ENCODE measurements at regions not wholly inside any gene's neighbourhood (a gene's known extent, or its start where the extent isn't known, plus 50 kb on each side); places are given as distances from the start of the nearest gene placed in this dataset.

DNA sequence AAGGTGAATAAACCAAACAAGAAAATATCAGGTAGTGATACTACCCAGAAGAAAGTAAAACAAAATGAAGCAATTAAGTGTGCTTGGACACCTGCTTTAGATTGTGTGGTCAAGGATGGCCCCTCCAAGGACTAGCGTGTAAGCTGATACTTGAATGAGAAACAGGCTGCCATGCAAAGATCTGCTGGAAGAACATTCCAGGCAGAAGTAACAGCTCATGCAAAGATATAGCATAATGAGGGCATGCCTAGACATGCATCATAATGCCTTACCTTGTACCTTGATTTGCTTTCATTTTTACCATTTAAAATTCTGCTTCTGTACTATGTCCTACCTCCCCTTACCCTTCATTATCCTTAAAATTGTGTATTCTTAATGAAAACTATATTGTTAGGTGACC is 74.8 kb upstream of the HDAC9 start:
- no peak for DNase-seq

DNA sequence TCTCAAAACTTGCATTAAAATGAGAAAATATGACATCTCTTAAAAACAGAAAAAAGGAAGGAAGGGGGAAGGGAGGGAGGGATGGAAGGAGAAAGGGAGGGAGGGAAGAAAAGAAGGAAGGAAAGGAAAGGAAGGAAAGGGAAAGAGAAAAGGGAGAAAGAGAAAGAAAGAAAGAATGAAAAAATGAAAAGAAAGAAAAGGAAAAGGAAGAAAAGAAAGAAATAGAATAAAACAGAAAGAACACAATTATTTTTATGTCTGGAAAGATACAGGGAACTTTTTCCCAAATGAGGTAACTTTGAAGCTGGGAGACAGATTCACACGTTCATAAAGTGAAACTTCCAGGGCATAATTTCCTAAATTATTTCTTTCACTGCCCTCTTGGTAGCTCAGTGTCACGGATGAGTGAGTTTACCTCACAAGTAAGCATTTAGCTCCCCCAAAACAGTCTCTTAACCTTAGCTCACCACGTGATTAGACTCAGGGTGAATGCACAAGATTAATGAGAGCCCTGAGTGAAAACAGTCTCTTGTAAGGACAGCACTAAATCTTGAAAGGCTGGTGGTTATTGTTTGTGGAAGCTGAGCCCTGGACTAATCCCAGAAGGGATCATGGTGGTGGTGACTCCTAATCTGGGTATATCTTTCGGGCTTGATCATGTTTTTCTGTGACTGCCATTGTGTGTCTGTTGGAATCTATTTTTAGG is 74.1 kb upstream of the HDAC9 start:
- no peak for DNase-seq

DNA sequence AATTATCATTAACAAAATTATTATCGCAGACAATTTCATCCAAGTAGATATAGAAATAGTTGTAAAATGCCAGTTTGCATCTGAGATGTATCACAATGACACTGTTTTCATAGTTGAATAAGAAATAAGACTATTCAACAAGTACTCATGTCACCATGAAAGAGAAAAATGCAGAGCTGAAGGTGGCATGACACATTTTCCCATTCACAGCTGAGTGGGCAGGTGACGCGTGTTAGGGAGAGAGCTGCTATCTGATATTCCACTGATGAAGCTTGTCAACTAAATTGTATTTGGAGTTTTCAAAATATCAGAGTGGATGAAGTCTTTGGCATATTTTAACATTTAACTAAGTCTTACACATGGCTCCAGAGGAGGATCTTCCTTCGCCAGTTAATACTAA is 70.3 kb upstream of the HDAC9 start:
- no peak for DNase-seq

DNA sequence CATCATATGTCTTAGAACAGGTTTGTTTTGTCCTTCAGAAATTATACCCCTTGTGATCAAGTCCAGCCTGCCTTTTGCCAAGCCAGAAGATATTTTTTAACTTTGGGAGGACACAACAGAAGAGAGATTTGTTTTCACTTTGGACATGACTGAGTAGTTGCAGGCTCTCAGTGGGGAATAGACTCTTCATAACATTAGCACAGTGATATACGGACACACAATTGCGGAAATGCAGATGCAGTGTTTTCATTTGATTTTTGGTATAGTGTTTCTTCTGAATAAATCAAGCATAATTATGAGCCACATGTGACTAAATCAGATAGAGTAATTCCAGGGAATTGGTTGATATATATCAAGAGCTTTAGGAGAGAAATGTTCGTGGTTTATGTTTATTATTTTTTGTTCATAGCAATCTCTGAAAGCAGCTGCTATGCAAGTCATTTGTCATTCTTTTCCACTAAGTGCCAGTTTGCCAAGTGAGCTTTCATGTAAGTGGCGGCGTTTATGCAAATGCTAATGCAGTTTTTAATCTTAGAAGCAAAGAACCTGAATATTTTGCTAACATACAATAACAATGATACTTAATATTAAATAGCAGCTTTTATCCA is 69.6 kb upstream of the HDAC9 start:
- DNase-seq = no peak

DNA sequence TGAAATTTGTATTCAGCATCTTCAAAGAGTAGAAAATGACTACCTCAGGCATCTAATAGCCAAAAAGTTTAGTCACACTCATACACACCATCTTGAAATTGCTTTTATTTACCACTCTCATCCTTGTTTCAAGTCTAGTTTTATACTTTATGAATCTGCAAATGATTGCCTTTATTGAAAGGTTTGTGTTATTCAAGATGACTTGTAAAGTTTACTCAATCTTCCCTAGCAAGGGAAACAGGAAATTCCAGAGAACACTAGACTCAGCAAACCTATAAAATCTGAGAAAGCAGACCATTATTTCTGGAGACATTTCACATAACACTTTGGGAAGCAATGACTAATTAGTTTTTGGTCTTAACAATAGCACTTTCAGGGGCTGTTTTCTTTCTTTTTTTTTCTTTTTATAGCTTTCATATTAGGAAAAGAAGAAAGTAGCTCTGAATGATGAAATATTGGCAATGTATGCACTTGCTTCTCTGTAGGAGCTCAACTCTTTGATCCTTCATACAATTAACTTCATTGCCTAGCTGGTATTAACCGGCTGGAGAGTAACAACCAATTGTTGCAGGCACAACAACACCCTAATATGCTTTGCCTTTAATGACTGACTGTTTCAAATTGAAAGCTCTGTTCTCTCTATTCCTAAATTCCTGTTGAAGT is 68.9 kb upstream of the HDAC9 start:
- DNase-seq = no peak

DNA sequence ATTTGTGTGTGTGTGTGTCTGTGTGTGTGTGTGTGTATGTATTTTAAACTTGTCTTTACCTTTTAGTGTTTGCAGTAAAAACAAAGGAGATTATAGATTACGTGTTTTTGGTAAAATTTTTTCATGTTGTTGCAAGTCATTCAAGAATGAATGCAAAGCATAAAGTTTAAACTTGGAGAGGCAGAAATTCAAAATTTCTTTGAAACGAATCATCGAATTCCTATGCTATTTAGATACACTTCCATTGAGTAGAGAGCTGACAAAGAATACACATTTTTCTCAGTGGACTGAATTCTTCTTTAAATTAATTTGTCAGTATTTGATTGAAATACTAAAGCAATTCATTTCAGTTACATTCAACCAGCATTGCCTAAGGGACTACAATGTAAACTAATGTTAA is 66.0 kb upstream of the HDAC9 start:
- DNase-seq = no peak

DNA sequence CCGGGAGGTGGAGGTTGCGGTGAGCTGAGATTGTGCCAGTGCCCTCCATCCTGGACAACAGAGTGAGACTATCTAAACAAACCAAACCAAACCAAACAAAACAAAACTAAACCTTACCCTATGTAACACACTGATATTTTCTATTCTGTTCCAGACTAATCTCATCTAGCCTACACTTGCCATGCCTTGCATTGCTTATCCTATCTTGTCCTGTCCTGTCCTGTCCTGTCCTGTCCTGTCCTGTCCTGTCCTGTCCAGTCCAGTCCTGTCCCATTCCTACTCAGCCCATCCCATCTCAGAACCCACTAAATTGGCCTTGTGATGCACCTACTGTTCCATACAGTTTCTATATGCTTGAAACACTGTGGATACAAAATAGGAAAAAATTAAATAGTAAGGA is 64.7 kb upstream of the HDAC9 start:
- no peak for DNase-seq

DNA sequence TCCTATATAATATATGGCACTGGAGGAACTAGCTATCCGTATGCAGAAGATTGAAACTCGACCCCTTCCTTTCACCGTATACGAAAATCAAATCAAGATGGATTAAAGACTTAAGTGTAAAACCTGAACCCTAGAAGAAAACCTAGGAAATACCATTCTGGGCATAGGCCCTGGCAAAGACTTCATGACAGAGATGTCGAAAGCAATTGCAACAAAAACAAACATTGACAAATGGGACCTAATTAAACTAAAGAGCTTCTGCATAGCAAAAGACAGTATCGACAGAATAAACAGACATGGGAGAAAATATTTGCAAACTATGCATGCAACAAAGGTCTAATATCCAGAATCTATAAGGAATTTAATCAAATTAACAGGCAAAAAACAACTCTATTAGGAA is 61.4 kb upstream of the HDAC9 start:
- DNase-seq = no peak

DNA sequence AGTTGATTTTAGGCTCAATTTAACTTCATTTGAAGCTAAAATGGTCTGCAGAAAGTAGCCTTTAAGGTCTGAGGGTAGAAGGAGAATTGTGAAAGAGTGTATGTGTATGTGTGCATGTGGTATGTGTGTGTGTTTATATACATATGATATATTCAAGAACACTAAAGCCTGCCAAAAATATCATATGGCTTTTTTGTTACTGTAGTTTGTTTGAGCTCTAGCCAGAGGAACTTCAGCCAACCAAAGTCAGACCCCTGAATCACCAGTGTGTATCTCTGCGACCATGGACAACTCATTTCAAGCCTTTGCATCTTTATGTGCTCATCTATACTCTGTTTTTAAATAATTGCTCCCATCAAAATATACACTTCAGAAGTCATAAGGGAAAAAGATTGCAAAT is 58.4 kb upstream of the HDAC9 start:
- no peak for DNase-seq

DNA sequence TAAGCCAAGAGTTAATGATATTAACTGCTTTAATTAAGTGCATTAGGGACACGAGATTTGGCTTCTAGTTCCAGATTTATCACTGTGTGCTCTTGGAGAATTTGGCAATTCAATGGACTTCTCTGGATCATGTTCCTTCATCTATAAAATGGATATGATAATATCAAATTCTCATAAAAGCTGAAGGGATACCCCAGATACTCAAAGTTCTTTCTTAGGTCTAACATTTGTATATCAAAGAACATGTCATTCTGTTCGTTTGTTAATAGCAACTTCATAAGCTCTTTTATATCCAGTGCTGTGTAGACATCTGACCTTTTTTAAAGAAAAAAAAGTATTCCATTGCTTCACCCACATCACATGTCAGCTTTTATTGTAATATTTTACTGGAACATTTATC is 54.6 kb upstream of the HDAC9 start:
- DNase-seq = no peak

DNA sequence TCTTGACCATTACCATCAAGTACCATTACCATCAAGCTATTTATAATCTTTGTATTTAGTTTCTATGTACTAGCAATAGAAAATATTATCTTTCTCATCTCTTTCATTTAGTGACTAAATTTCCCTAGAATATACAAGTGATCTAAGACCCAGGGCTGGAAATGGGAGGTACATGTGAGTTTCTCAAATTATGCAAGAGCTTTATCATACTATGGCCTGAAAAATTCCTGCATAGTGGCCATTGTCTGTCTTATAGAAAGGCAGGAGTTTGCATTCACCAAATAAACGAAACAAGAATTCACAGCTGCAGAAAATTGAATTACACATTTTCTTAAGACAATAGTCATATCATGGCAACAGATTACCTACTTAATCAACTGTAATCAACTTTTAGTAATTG is 50.7 kb upstream of the HDAC9 start:
- no peak for DNase-seq

DNA sequence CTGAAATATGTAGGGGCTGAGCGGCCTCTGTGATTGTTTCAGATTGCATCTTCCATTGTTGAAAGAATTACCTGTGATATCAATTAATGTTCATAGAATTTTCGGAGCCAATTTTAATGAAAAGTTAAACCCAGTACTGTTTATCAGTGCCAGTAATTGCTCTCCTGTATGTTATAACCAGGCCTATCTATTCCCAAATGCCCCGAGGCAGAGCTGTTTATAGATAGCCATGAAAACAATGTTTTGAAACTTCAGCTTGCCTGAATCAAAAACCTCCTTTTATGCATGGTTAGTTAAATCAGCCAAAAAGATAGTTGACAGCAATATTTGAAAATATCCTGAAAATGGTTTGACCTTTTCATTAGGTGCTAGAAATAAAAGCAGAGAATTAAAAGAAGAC is 50.1 kb upstream of the HDAC9 start:
- no peak for DNase-seq

All from NCI-H524 treated with DMSO at 0.1 percent for 48 hours (cell line).